ENCODE measurements at regions not wholly inside any gene's neighbourhood (a gene's known extent, or its start where the extent isn't known, plus 50 kb on each side); places are given as distances from the start of the nearest gene placed in this dataset.

DNA sequence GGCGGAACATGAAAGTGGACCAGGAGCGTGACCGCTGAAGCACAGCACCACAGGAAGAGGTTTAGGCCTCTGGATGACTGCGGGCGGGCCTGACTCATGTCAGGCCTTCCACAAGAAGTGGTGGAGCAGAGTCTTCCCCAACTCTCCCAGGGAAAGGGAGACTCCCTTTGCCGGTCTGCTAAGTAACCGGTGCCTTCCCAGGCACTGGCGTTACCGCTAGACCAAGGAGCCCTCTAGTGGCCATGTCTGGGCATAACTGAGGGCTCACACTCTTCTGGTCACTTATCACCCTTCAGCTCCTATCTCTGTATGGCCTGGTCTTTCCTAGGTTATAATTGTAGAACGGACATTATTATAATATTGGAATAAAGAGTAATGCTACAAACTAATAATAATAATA lies 1931.9 kb downstream of the TP53TG3F start:
- peak; percentile 3 for DNase-seq (ENCODE audit: low read depth)

DNA sequence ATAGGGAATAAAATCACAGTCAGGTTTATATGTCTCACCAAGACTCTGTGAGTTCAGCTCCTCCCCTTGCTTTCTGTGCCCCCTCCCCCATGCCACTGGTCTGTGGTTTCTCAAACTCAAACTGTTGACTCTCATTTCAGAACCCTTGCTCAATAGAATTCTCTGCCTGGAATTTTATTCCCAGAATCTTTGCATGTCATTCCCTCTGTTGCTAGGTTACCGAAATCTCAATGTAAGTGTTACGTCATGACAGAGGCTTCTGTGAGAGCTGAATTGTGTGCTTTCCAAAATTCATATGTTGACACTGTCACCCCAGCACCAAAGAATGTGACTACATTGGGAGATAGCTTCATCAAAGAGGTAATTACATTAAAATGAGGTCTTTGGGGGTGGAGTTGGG lies 1938.8 kb downstream of the TP53TG3F start:
- DNase-seq (ENCODE audit: low read depth) = no peak

DNA sequence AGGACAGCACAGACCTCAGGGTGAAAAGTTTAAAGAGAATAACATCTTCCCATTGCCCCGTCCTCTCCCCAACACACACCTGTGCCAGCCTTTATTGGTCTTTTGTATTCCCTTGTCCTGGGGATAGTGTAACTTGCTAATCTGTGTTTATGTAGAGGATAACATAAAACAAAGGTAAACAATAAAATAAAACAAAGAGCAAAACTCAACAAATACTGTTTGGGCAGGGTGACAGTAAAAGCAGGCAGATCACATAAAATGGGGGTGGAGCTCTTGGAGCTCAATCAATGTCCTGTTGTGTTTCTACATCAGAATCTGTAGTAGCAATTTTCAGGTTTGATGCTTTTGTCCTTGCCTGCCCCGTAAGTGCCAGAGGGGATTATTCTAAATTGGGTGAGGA lies 1939.7 kb downstream of the TP53TG3F start:
- DNase-seq (ENCODE audit: low read depth) = no peak

DNA sequence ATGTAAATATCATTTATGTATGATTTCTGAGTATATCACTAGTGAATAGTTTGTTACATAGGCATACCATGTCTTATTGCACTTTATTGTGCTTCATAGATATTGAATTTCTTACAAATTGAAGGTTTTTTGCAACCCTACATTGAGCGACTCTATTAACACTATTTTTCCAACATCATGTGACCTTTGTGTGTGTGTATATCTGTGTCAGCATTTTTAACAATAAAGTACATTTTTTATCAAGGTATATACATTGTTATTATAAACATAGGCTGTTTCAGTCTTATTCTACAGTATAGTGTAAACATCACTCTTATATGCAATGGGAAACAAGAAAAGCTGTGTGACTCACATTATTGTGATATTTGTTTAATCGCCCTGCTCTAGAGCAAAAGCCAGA lies 1944.9 kb downstream of the TP53TG3F start:
- DNase-seq (ENCODE audit: low read depth) = no peak

DNA sequence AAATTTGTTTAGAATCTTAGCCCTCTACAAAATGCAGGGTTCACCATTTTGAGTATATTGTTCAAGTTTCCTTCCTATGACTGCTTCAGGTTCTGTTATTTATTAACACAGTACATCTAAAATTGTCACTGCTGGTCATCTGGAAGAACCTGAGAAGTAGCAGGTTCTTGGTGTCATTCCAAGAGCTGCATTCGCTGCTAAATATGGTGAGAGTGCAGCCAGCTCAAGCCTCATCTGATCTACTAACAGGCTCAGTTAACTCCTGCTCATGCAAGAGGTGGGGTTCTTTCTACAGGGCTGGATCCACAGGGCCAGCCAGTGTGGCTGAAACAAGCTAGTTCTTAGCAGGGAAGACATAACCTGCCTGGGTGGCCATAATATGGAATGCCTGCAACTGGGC lies 1946.1 kb downstream of the TP53TG3F start:
- no peak for DNase-seq (ENCODE audit: low read depth)

DNA sequence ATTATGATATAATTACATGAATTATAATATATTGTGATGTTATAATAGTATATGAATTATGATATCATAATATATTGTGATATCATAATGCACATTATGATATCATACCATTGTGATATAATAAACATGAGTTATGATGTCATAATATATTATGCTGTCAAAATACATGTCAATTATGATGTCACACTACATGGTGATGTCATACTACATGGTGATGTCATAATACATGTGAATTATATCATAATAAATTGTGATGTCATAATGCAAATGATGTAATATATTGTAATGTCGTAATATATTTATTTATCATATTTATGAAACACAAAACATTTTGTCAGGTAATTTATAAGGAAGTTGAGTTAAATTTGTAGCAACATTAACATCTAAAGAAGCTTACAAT lies 1950.1 kb downstream of the TP53TG3F start:
- no peak for DNase-seq (ENCODE audit: low read depth)

DNA sequence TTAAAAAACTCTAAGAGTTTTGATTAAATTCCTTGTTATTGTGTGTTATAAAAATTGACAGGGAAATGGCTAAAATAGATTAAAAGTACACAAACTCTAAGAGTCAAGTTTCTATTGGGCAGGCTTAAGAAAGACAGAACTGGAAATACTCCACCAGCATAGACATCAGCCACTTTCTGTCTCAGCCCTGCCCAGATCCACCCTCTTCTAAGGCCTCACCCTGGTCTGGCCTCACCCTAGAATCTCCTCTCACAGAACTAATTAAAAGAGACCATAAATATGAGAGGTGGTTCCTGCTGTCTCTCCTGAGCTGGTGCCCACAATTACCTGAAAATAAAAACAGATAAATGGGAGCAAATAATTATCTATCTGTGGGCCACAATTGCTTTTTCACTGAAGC lies 1951.0 kb downstream of the TP53TG3F start:
- no peak for DNase-seq (ENCODE audit: low read depth)

DNA sequence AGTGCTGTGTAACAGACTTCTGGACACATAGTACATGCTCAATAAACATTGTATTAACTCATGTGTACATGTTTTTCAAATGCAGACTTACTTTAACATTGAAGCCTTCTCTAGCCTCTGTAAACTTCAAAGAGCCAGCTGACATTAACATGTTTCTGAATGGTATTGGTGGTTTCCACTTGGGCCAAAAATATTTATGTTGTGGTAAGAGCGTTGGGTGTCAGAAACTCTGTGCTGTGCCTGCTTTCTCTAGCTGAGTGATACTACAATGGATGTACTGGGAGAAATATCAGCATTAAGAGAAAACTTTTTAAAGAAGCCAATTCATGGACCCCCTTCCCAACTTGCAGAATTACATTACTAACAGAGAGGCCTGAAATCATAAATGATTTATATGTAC lies 1951.7 kb downstream of the TP53TG3F start:
- no peak for DNase-seq (ENCODE audit: low read depth)

DNA sequence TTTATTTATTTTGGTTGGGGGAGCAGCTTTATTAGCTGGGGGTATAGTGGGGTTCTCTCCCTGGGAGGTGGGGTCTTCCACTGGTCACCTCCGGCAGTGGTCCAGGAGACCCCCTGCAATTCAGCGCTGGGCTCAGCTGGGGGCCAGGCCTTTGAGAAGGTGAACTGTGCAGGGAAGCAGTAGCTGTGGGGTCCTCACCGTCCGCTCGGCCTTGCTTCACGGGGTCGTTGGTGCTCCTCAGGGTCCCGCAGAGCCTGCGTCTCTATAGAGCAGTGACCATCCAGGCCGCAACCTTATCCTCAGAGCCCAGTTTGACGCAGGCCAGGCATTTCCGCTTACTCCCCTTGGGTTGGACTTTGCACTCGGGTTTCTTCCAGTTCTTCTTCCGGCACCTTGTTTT lies 1954.7 kb downstream of the TP53TG3F start:
- DNase-seq (ENCODE audit: low read depth) = no peak

DNA sequence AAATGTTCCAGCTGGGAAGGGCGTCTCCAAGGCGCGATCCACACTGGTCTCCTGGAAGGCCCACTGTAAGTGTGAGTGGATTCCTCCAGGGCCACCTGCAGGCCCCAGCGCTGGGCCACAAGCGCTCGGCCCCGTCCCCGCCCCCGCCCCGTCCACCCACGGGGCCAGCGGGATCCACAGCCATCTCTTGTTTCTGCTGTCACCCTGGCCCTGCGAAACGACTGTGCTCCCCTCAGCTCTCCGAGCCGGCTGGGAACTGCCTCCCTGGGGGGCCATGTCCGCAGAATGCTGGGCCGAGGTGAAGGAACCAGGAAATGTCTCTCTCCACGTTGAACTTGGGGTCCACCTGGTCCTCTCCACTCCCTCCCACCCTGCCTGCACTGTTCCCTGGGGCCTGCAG lies 1955.2 kb downstream of the TP53TG3F start:
- no peak for DNase-seq (ENCODE audit: low read depth)

DNA sequence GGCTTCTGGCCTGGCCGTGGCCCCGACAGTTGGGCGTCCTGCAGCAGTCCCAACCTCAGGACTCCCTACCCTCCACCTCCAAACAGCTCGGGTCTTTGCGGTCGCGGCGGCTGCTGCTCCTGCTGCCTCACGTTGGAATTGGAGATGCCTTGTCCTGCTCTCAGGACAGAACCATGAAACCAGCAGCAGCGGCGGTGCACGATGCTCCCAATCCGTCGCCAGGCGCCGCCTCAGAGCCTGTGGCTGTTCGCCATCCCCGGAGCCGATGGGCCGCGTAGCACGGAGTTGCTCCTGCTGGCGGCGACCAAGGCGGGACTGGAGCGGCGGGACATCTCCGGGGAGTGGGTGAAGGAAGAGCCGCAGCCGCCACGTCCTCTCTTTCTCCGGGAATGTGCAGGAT lies 1965.9 kb downstream of the TP53TG3F start:
- DNase-seq (ENCODE audit: low read depth) = no peak

DNA sequence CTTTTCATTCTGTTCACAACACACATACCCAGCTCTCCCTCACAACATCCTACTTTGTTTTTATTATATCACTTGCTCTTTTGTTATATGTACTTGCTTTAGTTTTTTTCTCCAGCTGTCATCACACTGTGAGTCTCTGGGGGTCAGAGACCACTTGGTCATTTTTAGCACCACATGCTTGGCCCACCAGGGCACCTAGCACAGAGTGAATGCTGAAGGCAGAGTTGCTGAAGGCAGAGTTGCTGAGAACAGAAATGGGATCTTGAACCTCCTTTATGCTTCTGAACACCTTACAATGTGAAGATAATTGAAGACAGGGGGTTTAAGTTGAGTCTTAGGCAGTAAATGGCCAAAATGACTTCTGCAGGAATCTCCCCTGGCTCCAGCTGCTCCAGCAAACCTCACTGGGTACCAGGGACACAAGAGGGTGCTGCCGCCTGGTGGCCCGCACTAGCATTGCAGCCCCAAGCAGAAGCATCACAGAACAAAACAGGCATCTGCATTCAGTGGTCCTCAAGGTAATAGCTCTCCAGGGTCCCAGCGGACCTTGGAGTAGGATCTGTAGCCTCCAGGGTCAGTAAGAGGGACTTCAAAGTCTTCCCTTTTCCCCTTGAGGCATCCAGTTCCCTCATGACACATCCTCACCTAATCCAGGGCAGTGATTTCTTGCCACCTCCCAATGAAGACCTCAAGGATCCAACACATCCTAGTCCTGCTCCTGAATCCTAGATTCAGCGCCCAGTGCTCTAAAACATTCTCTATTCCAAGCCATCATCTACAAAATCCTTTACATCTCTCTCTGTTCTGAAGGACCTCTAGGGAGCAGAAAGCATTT lies 1972.6 kb downstream of the TP53TG3F start:
- DNase-seq (ENCODE audit: low read depth) = no peak

DNA sequence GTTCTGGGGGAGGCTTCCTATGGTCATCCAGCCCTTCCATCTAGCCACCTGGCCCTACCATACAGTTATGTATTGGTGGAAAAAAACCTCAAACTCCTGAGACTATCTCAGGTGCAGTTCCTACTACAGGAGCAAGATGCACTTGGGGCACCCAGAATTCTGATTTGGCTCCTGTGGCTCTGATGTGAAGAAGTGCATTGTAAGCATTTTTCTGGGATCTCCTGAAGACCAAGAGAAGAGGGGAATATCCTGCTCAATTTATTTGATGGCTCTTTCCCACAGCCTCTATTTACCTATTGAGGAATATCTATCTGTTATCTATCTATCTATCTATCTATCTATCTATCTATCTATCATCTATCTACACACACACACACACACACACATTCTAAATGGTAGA lies 1981.5 kb downstream of the TP53TG3F start:
- no peak for DNase-seq (ENCODE audit: low read depth)

DNA sequence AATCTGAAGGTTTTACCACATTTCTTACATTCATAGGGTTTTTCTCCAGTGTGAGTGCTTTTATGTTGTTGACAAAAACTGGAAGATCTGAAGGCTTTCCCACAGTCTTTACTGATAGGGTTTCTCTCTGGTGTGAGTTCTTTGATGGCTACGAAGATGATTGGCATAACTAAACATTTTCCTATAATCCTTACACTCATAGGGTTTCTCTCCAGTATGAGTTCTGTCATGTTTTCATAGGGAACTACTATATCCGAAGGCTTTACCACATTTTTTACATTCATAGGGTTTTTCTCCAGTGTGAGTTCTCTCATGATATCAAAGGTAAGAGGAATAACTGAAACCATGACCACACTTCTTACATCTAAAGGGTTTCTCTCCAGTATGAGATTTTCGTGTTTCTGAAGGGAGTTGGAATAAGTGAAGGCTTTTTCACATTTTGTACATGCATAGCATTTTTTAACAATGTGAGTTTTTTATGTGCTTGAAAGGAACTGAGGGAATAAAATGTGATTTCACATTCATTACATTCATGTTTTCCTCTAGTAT lies 1987.7 kb downstream of the TP53TG3F start:
- no peak for DNase-seq (ENCODE audit: low read depth)

DNA sequence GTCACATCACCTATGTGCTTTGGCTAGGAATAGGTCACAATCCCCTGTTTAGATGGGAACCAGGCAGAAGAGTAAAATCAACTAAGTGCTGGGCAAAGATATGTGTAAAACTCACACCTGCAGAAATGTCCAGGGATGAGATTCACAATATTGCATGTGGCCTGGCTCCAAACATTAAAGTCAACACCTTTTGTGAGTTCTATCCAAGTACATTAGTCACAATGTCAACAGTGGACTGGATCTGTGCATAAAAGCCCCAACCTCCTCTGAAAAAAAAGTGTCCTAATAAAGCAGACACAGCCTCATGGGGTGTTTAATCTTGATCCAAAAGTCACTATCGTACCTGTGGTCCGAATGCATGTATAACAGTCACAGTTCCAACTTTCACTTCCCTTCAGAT lies 1990.3 kb downstream of the TP53TG3F start:
- DNase-seq (ENCODE audit: low read depth) = no peak

DNA sequence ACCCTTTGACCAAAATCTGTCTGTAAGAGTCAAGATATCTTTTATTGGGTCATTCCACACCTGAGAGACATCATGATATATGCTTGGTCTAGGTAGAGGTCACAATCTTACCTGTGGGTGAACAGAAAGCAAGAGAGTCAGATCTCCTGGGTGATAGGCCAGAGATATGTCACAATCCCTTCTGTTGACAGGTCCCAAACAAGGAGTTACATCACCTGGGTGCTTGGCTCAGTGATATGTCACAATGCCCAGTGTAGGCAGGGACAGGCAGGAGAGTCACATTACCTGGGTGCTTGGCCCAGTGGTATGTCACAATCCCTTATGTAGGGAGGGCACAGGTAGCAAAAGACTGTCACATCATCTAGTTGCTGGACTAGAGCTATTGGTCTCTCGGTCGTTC lies 1991.2 kb downstream of the TP53TG3F start:
- no peak for DNase-seq (ENCODE audit: low read depth)

DNA sequence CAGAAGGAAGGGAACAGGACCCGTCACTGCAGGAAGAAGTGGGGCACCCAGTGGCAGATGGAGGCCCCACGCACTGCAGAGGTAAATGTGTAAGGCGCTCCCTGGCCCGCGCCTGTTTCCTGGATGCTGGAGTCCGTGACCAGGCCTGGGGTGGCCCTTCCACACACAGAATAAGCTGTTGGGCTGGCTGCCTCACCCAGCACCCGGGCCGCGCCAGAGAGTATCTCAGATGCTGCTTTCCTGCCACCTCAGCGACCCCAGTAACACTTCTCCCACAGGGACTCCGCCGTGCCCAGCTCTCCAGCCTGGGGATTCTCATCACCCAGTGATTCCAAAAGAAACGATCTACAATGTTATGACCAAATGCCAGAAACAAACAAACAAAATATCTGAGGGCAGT lies 1993.1 kb downstream of the TP53TG3F start:
- DNase-seq (ENCODE audit: low read depth) = no peak

DNA sequence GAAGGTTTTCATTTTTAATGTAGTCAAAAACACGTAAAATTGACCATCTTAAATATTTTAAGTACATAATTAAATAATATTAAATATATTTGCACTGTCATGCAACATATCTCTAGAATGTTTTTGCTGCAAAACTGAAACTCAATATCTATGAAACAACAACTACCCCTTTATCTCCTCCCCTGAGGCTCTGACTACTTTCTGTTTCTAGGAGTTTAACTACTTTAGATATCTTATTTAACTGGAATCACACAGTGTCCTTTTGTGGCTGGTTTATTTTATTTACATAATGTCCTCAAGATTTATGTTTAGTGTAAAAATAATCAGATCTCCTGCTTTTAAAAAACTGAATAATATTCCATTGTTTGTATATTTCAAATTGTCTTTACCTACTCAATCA lies 2003.9 kb downstream of the TP53TG3F start:
- DNase-seq (ENCODE audit: low read depth) = no peak

DNA sequence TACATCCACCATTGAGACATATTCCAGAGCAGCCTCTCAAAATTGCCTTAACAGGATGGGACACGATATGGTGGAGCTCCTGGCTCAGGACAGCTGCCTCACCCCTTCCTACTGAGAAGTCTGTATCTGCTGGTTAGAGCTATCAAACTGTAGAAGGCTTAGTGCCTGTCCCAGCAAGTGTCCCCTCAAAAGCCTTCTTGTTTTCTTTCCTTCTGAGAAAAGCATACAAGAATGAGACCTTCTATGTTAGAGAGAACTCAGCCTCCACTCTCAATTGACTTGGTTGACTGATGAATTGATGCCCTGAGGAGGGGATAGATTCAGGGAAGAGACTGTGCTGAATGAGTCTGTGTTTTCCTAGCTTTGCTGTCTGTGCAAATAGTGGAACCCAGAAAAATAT lies 2020.9 kb downstream of the TP53TG3F start:
- DNase-seq (ENCODE audit: low read depth) = no peak

DNA sequence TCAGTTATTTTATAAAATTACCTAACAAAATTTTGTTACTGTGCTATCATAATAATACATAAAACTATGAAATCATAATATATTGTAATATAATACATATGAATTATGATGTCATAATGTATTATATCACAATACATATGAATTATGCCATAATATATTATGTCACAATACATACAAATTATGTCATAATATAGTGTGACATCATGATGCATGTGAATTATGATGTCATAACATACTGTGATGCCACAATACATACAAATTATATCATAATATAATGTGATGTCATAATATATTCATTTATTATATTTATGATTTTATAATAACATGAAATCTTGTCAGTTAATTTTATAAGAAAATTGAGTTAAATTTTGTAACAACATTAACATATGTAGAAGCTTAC lies 2021.6 kb downstream of the TP53TG3F start:
- no peak for DNase-seq (ENCODE audit: low read depth)

DNA sequence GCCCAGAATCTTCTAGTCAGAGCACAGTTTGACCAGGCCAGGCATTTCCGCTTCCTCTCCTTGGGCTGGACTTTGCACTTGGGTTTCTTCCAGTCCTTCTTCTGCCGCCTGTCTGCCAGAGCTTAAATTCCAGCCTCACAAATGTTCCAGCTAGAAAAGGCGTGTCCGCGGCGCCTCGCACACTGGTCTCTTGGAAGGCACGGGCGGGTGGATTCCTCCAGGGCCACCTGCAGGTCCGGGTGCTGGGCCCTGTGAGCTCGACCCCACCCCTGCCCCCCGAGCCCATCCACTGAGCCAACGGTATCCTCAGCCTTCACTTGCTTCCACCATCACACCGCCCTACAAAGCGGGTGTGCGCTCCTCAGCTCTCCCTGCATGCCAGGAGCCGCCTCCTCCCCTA lies 2026.5 kb downstream of the TP53TG3F start:
- DNase-seq (ENCODE audit: low read depth) = no peak

DNA sequence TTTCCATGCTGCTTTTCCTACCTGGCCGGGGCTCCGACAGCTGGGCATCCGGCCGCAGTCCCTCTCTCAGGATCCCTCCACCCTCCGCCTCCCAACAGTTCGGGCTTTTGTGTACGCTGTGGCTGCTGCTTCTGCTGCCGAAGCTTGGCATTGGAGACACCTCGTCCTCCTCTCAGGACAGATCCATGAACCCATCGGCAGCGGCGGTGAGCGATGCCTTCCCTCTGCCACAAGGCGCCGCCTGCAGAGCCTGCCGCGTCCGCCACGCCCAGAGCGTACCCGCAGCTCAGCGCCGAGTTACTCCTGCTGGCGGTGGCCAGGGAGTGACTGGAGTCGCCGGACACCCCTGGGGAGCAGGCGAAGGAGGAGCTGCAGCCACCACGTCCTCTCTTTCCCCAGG lies 2032.8 kb downstream of the TP53TG3F start:
- no peak for DNase-seq (ENCODE audit: low read depth)

DNA sequence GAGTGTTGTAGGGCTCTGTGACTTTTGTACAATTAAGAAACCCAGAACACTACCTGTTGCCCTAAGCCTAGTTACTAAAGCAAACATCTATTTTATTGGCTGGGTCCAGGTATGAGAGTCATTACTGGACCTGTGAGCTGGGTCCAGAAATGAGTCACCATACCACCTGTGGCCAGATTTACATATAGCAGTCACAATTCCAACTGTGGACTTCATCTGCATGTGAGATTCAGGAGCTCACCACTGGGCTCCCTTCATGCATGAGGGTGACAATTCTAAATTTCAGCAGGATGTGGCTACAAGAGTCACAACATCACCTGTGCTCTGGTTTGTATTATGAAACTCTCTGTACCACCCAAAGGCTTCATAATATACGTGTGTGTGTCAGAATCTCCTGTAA lies 2038.0 kb downstream of the TP53TG3F start:
- DNase-seq (ENCODE audit: low read depth) = no peak
